ENCODE measurements at regions not wholly inside any gene's neighbourhood (a gene's known extent, or its start where the extent isn't known, plus 50 kb on each side); places are given as distances from the start of the nearest gene placed in this dataset.
"Not testable (repeated sequence)": the region's sequence is repeated elsewhere in the genome, so short reads cannot be mapped to it uniquely, and the experiment has no call there.

- intact Hi-C loops (cut with DNase I; ENCODE audit: low total_unique reads): no loop called here
- no peak overlapping the region for H3K4me3 ChIP-seq
- no peak for DNase-seq
- H3K36me3 ChIP-seq: no peaks in the 10 kb centered on the region
- ATAC-seq: no peak
- no peaks in the 10 kb centered on the region for H3K4me1 ChIP-seq
- H3K27me3 ChIP-seq: no peaks in the 10 kb centered on the region
- no peaks in the 10 kb centered on the region for H3K9me3 ChIP-seq
- in situ Hi-C loops (cut with MboI; ENCODE audit: low sequenced_read_pairs in 4 of 4): no loop called here
- no peak for TF ChIP-seq POLR2A (IDR thresholded peaks at IDR 0.05)
- TF ChIP-seq CTCF (IDR thresholded peaks at IDR 0.05 in 4 of 5, conservative IDR thresholded peaks at IDR 0.05 in 1 of 5): no peak
- no peak overlapping the region for H3K27ac ChIP-seq
Measured at GRCh38 chr3:160052385-160053047, 63.9 kb downstream of the IL12A start.

GRCh38 chr3:160053048-160053391 is 64.4 kb downstream of the IL12A start:
- in situ Hi-C loops (cut with MboI; ENCODE audit: low sequenced_read_pairs in 4 of 4) (no loop called here), intact Hi-C loops (cut with DNase I; ENCODE audit: low total_unique reads) (no loop called here)
- Histone ChIP-seq H3K9me3 (no peaks in the 10 kb centered on the region), H3K4me3 (no peak overlapping the region), H3K27ac (no peak overlapping the region), H3K4me1 (no peaks in the 10 kb centered on the region), H3K36me3 (no peaks in the 10 kb centered on the region), H3K27me3 (no peaks in the 10 kb centered on the region)
- no peak for TF ChIP-seq POLR2A (IDR thresholded peaks at IDR 0.05)
- DNase-seq: no peak
- ATAC-seq: no peak

- intact Hi-C loops (cut with DNase I; ENCODE audit: low total_unique reads); in situ Hi-C loops (cut with MboI; ENCODE audit: low sequenced_read_pairs in 4 of 4); H3K36me3 ChIP-seq; H3K4me3 ChIP-seq; H3K4me1 ChIP-seq; ATAC-seq; DNase-seq; H3K27me3 ChIP-seq; H3K9me3 ChIP-seq; H3K27ac ChIP-seq: not testable (repeated sequence)
Measured at GRCh38 chr3:160054862-160055261, 66.2 kb downstream of the IL12A start.

- Histone ChIP-seq H3K4me1 (no peaks in the 10 kb centered on the region), H3K36me3 (no peaks in the 10 kb centered on the region), H3K27me3 (no peaks in the 10 kb centered on the region), H3K9me3 (no peaks in the 10 kb centered on the region), H3K27ac (no peak overlapping the region), H3K4me3 (no peak overlapping the region)
- no peak for ATAC-seq
- DNase-seq: no peak
- intact Hi-C loops (cut with DNase I; ENCODE audit: low total_unique reads): no loop called here
- in situ Hi-C loops (cut with MboI; ENCODE audit: low sequenced_read_pairs in 4 of 4): no loop called here
- TF ChIP-seq CTCF (IDR thresholded peaks at IDR 0.05 in 4 of 5, conservative IDR thresholded peaks at IDR 0.05 in 1 of 5) (no peak), POLR2A (IDR thresholded peaks at IDR 0.05) (no peak)
Measured at GRCh38 chr3:160055659-160056058, 67.0 kb downstream of the IL12A start.

GRCh38 chr3:160057331-160057730 is 68.7 kb downstream of the IL12A start:
- no peak for TF ChIP-seq POLR2A (IDR thresholded peaks at IDR 0.05)
- TF ChIP-seq CTCF (IDR thresholded peaks at IDR 0.05 in 4 of 5, conservative IDR thresholded peaks at IDR 0.05 in 1 of 5): no peak
- DNase-seq (no peak), ATAC-seq (no peak)
- no peaks in the 10 kb centered on the region for H3K36me3 ChIP-seq
- no peak overlapping the region for H3K4me3 ChIP-seq
- no peaks in the 10 kb centered on the region for H3K4me1 ChIP-seq
- no peak overlapping the region for H3K27ac ChIP-seq
- no peaks in the 10 kb centered on the region for H3K27me3 ChIP-seq
- no peaks in the 10 kb centered on the region for H3K9me3 ChIP-seq
- in situ Hi-C loops (cut with MboI; ENCODE audit: low sequenced_read_pairs in 4 of 4): no loop called here
- intact Hi-C loops (cut with DNase I; ENCODE audit: low total_unique reads): no loop called here

- in situ Hi-C loops (cut with MboI; ENCODE audit: low sequenced_read_pairs in 4 of 4): no loop called here
- DNase-seq (no peak), ATAC-seq (no peak)
- Histone ChIP-seq H3K27me3 (no peaks in the 10 kb centered on the region), H3K4me3 (no peak overlapping the region), H3K36me3 (no peaks in the 10 kb centered on the region), H3K4me1 (no peaks in the 10 kb centered on the region), H3K27ac (no peak overlapping the region), H3K9me3 (no peaks in the 10 kb centered on the region)
- intact Hi-C loops (cut with DNase I; ENCODE audit: low total_unique reads): no loop called here
- no peak for TF ChIP-seq CTCF (IDR thresholded peaks at IDR 0.05 in 4 of 5, conservative IDR thresholded peaks at IDR 0.05 in 1 of 5)
- no peak for TF ChIP-seq POLR2A (IDR thresholded peaks at IDR 0.05)
Measured at GRCh38 chr3:160060409-160061027, 71.9 kb downstream of the IL12A start.
